Activated CD4-positive, alpha-beta T cell treated with anti-CD3 and anti-CD28 coated beads for 36 hours (primary cell): ENCODE measurements at regions not wholly inside any gene's neighbourhood (a gene's known extent, or its start where the extent isn't known, plus 50 kb on each side); places are given as distances from the start of the nearest gene placed in this dataset.

Source experiments
- ATAC-seq: fragments of 200-7000 bp; cut with Tn5 transposase; one replicate; pipeline ENCODE4 v1.10.0; 2021; ENCODE audit warnings: mild to moderate bottlenecking, moderate library complexity
- CTCF ChIA-PET: fragments of 350-600 bp; sonication (Branson Sonifier 250); formaldehyde crosslinking; loops from one replicate; lab custom pipeline; 2021; ENCODE audit warnings: antibody characterized with exemption; lab: Charles Lee
- POLR2A ChIA-PET: fragments of 350-600 bp; sonication (Branson Sonifier 250); formaldehyde crosslinking; loops from one replicate; lab custom pipeline; 2021; ENCODE audit warnings: antibody characterized with exemption, inconsistent platforms; lab: Charles Lee
- DNase-seq: peaks from one replicate; pipeline ENCODE4 v3.0.0-alpha.2; 2020
- H3K27ac Mint-ChIP-seq: one replicate; pipeline ENCODE4 v1.8.0; 2021; ENCODE audit warnings: mixed read lengths
- H3K27me3 Mint-ChIP-seq: one replicate; pipeline ENCODE4 v1.8.0; 2021; ENCODE audit warnings: mixed read lengths
- H3K36me3 Mint-ChIP-seq: one replicate; pipeline ENCODE4 v1.8.0; 2021; ENCODE audit warnings: low read depth, mixed read lengths
- H3K4me1 Mint-ChIP-seq: one replicate; pipeline ENCODE4 v1.8.0; 2021; ENCODE audit warnings: mixed read lengths
- H3K4me3 Mint-ChIP-seq: one replicate; pipeline ENCODE4 v1.8.0; 2021; ENCODE audit warnings: mild to moderate bottlenecking, moderate library complexity, mixed read lengths
- H3K9me3 Mint-ChIP-seq: one replicate; pipeline ENCODE4 v1.8.0; 2021; ENCODE audit warnings: low read depth, mixed read lengths
- intact Hi-C, 2 experiments: fragments of 100-400 bp; cut with DNase I in 1 of 2; cut with micrococcal nuclease in 1 of 2; formaldehyde crosslinking; loops; one replicate each; pipeline versions ENCODE4 v1.14.2 to v1.15.1; 2022 to 2024; cut with DNase I, micrococcal nuclease

DNA sequence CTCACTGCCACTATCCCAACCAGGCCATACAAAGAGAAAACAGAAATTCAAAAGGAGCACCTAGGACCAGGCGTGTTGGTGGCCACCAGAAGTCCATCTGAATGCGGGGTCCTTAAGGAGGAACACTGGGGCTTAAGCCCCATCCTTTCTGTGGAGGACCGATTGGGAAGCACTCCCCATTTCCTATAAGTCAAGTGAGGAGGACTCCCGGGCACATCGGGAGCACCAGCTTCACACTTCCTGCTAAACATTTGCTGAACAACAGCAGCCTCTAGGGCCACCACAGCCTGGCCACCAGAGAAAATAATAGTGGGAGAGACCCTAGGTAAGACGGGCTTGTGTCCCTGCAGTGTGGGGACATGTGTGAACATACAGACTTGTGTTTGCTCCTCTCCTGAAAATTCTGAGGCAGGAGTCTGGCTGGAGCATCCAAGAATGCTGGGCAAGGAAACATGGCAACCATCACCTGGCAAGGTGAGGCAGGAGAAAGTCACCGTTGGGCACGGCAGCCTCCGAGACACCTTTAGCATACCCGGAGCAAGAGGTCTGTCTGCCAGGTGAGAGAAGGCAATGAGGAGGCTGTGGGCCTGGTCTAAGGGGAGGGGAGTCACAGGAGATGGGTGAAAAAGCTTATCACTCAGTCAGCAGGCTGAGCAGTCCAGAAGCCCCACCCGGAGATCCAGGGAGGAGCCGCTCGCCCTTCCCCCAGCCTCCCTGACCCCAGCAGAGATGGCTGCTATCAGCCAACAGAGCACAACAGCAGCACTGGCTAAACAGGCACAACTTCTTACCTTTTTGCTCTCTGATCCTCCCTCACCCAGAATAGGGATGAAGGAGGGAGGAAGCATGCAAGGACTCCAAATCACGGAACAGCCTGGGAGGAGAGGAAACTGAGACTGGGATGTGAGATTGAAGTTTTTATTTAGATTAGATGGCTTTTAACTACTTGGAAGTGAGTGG, 282.3 kb downstream of the EIPR1 start:
- POLR2A ChIA-PET = no interaction called here
- no peak for ATAC-seq

DNA sequence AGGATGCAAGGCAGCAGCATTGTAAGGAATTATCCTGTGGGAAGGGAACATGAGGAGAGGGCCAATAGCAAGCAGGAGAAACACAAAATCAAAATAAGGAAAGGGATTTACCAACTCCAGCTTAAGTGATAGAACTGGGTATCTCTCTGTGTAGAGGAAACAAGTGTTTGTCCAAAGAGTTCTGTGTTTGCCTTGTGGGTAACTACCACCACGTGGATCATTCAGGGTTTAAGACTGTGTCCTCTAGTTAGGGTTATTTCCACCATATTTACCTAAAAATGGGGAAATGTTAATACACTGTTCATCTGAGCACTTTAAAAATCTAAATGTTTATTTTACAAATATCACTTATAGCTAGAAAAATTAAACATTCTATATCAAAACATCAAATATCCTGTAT, 283.3 kb downstream of the EIPR1 start:
- ChIA-PET CTCF (no interaction called here), POLR2A (no interaction called here)
- ATAC-seq (no peak), DNase-seq (no peak)
- Mint-ChIP-seq H3K27ac (no peak overlapping the region), H3K9me3 (peaks cover 3% of the 10 kb centered on the region), H3K27me3 (peaks cover 19% of the 10 kb centered on the region), H3K36me3 (no peaks in the 10 kb centered on the region), H3K4me3 (no peak overlapping the region), H3K4me1 (peaks cover 8% of the 10 kb centered on the region)
- intact Hi-C loops = no loop called here

More for the DNA sequence above, 282.3 kb downstream of the EIPR1 start:
- no peaks in the 10 kb centered on the region for H3K9me3 Mint-ChIP-seq
- DNase-seq = no peak
- H3K27me3 Mint-ChIP-seq = peaks cover 19% of the 10 kb centered on the region
- H3K36me3 Mint-ChIP-seq = no peaks in the 10 kb centered on the region
- no peak overlapping the region for H3K4me3 Mint-ChIP-seq
- peaks cover 8% of the 10 kb centered on the region for H3K4me1 Mint-ChIP-seq
- intact Hi-C loops = no loop called here
- CTCF ChIA-PET = no interaction called here
- no peak overlapping the region for H3K27ac Mint-ChIP-seq

DNA sequence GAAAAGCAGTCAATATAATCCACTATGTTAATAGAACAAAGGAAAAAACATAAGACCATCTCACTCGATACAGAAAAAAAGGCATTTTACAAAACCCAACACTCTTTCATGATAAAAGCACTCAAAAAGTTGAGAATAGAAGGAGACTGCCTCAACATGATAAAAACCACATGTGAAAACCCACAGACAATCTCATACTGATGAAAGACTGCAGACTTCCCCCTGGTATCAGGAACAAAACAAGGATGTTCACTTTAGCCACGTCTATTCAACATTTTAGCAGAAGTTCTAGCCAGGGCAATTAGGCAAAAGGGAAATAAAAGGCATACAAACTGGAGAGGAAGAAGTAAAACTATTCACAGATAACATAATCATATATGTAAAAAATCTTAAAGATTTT, 285.9 kb downstream of the EIPR1 start:
- intact Hi-C loops = no loop called here
- Mint-ChIP-seq H3K4me3 (no peak overlapping the region), H3K27me3 (peaks cover 17% of the 10 kb centered on the region), H3K36me3 (no peaks in the 10 kb centered on the region), H3K9me3 (peaks cover 7% of the 10 kb centered on the region), H3K27ac (no peak overlapping the region), H3K4me1 (peaks cover 8% of the 10 kb centered on the region)
- DNase-seq = no peak
- ATAC-seq = no peak
- POLR2A ChIA-PET = no interaction called here
- CTCF ChIA-PET = no interaction called here

DNA sequence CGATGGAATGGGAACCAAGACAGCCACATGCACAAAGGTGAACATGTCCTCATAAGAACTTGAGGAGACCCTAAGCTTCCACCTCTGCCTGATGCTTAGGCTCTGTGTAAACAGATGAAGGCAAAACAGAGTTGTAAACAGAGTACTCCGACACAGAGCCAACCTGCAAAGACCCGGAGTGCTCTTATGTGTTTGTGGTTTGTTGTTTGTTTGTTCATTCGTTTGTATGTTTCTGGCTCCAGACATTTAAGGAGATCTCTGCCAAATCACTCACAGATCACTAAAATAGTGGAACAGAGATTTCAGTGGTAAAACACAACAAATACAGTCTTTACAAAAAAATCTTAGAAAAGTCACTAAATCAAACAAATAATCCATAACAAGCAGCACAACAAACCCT, 294.9 kb downstream of the EIPR1 start:
- H3K27ac Mint-ChIP-seq = no peak overlapping the region
- H3K36me3 Mint-ChIP-seq = no peaks in the 10 kb centered on the region
- H3K4me3 Mint-ChIP-seq = no peak overlapping the region
- intact Hi-C loops = no loop called here
- no peak for DNase-seq
- no peak for ATAC-seq
- POLR2A ChIA-PET = no interaction called here
- peaks cover 10% of the 10 kb centered on the region for H3K9me3 Mint-ChIP-seq
- CTCF ChIA-PET = no interaction called here
- peaks cover 34% of the 10 kb centered on the region for H3K27me3 Mint-ChIP-seq
- H3K4me1 Mint-ChIP-seq = no peaks in the 10 kb centered on the region

DNA sequence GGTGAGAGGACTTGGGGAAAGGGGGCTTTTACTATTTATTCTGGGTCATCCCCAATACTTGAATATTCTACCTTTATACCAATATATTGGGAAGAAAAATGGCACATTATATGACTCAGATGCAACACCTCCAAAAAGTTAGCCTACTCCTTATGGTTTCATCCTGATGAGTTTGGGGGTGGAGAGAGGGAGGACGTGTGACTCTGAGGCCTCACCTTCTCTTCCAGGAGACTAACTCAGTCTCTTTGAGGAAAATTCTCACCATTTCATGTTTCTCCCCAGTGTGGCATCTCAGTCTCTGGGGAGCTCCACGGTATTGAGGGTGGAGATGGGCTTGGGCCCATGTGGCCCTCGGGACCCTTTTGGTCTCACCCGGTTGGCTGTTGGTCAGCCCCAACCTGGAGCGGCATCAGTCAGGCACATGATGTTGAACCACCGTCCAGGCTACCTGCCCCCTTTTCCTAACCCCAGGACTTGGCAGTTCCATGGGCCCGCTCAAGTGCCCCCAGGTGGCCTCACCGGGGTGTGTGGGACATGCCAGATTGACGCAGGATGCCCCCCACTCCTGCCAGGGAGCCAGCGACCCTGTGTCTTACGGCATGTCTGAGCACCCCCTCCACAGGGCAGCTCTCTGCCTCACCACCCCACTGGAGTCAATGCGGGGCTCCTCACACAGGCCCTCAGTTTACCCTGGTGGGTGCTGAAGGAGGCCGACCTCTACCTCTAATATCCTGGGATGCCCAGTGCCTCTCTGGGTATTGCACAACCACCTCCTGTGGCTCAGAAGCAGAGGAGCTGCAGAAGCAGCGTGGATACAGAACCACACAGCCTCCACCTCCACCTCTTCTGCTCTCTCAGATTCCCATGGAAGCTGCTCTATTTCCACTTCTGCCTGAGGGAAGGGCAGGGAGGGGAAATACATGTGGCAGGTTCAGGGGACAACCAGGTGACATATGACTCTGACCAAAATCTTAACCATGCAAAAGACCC, 297.4 kb downstream of the EIPR1 start:
- no peak overlapping the region for H3K27ac Mint-ChIP-seq

DNA sequence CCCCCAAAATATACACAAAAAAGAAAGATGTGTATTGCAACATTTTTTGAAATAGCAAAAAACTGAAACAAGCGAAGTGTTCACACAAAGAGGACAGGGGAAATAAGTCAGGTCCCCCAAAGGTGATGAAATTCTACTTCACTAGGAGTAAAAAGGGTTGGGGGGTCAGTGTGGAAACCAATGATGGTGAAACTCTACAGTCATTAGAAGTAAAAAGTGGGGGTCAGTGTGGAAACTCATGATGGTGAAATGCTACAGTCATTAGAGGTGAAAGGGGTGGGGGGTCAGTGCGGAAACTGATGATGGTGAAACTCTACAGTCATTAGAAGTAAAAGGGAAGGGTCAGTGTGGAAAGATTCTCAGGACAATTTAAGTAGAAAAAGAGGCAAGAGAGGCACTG, 298.2 kb downstream of the EIPR1 start:
- Mint-ChIP-seq H3K27me3 (peaks cover 25% of the 10 kb centered on the region), H3K27ac (no peak overlapping the region), H3K36me3 (no peaks in the 10 kb centered on the region), H3K9me3 (peaks cover 4% of the 10 kb centered on the region), H3K4me1 (no peaks in the 10 kb centered on the region), H3K4me3 (no peak overlapping the region)
- POLR2A ChIA-PET = no interaction called here
- intact Hi-C loops = no loop called here
- no peak for DNase-seq
- ATAC-seq = no peak
- CTCF ChIA-PET = no interaction called here

More for the DNA sequence above, 297.4 kb downstream of the EIPR1 start:
- intact Hi-C loops = no loop called here
- ChIA-PET CTCF (no interaction called here), POLR2A (no interaction called here)
- DNase-seq (no peak), ATAC-seq (no peak)
- Mint-ChIP-seq H3K36me3 (no peaks in the 10 kb centered on the region), H3K4me3 (no peak overlapping the region), H3K4me1 (no peaks in the 10 kb centered on the region), H3K27me3 (peaks cover 28% of the 10 kb centered on the region), H3K9me3 (peaks cover 6% of the 10 kb centered on the region)

DNA sequence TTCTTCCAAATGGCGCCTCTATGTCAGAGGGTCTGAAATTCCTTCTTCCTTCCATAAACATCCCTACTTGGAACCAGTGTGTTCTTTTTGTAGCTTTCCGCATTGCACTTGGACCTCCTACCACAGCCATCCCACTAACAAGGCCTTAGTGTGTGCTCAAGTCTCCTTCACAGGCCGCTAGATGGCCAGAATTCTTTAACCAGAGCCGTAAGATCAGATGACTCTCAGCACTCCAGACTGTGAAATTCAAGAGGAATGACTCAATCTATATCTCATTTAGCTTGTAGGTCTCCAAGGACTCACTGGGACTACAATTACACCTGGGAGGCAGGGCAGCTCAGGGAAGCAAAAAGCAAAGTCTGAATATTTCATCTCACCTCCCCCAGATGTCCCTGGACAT, 298.9 kb downstream of the EIPR1 start:
- Mint-ChIP-seq H3K4me1 (no peaks in the 10 kb centered on the region), H3K27me3 (peaks cover 22% of the 10 kb centered on the region), H3K4me3 (no peak overlapping the region), H3K9me3 (peaks cover 1% of the 10 kb centered on the region), H3K36me3 (no peaks in the 10 kb centered on the region), H3K27ac (no peak overlapping the region)
- DNase-seq (no peak), ATAC-seq (no peak)
- POLR2A ChIA-PET = no interaction called here
- CTCF ChIA-PET = no interaction called here
- intact Hi-C loops = no loop called here

DNA sequence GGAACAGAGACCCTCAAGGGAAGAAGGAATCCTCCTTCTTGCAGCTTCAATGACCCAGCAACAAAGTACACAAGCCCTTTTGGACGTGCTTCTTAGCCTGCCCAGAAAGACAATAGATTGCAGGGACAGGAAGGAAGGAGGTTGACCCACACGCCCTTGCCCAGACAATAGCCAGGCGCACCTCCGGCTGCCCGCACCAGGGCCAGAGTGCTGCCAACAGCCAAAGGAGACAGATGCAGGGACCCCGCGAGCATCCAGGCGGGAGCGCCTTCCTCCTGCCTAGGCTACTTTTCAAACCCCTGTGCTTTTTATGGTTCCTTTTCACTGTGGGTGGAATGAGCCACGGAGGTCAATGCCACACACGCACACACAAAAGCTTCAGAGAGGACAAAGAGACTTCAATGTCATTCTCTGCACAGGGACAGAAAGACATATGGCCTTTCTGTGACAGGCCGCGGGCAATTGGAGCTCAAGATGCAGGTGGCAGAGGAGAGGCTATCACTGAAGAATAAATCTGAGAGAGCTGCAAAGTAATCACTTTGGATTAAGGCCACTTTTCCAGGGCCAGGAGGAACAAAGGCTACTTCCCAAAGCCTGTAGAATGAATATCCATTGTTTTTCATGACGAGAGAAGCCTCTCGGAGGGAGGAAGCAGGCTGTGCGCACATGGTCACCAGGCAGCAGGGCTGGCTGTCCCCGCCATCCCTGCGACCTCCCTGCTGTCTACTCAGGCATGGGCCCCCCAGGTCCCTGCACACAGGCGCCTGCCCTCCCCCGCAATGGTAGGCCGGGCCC, 300.6 kb downstream of the EIPR1 start:
- Mint-ChIP-seq H3K27ac (no peak overlapping the region), H3K4me3 (no peak overlapping the region), H3K36me3 (no peaks in the 10 kb centered on the region), H3K9me3 (no peaks in the 10 kb centered on the region), H3K27me3 (peaks cover 11% of the 10 kb centered on the region), H3K4me1 (no peaks in the 10 kb centered on the region)
- intact Hi-C loops = no loop called here
- no peak for DNase-seq
- no peak for ATAC-seq
- ChIA-PET CTCF (interaction anchor here (0.7 kb wide), 1 partner anchor 9 kb away, joined by 4 read pairs; no protein-coding TSS in a partner anchor), POLR2A (no interaction called here)

DNA sequence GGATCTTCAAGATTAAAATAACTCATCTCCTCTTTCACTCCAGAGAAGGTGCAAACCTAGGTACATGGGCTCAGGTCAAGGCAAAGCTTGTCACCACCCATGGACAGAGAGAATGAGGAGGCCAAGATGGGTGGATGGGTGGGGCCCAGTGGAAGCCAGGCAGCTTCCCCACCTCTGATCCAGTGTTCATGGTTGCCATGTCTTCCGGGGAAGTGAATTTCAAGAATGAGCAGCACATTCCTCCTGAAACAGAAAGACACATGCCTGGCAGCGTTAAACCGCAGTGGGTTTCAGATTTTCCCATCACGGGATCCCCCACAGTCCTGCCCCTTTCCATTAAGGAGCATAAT, 301.7 kb downstream of the EIPR1 start:
- H3K27me3 Mint-ChIP-seq = peaks cover 7% of the 10 kb centered on the region
- ChIA-PET CTCF (no interaction called here), POLR2A (no interaction called here)
- H3K9me3 Mint-ChIP-seq = no peaks in the 10 kb centered on the region
- ATAC-seq = no peak
- H3K36me3 Mint-ChIP-seq = no peaks in the 10 kb centered on the region
- no peak overlapping the region for H3K4me3 Mint-ChIP-seq
- H3K4me1 Mint-ChIP-seq = no peaks in the 10 kb centered on the region
- no peak overlapping the region for H3K27ac Mint-ChIP-seq
- intact Hi-C loops = no loop called here
- no peak for DNase-seq

DNA sequence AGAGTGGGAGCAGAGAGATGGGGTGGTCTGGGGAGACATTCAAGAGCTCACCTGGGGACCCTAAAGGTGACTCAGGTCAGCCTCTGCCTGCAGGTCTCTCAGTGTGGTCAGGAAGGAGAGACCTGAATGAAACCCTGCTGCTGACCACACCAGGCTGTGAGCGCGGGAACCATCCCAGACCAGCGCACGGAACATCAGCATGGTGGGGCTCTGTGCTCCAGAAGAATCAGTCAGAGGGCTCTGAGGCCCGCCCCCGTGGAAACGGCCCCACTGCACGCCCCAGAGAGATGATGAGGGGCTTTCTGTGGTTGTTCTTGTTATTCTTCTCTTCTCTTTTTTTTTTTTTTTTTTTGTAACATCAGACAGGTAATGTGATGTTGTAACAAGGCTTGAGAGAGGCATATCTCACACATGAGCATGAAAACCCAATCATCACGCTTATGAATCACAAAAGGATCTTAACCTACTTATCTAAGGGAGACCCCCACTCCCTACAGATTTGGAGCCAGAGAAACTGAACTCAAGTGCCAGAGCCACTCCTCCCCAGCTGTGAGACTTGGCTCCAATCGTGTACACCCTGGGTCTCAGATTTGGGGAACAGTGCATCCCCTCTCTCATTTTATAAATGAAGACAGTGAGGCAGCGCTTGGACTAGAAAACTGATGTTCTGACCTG, 302.2 kb downstream of the EIPR1 start:
- DNase-seq (no peak), ATAC-seq (no peak)
- H3K27ac Mint-ChIP-seq = no peak overlapping the region
- no peaks in the 10 kb centered on the region for H3K4me1 Mint-ChIP-seq
- H3K4me3 Mint-ChIP-seq = no peak overlapping the region
- H3K27me3 Mint-ChIP-seq = peaks cover 4% of the 10 kb centered on the region
- ChIA-PET CTCF (no interaction called here), POLR2A (no interaction called here)
- no peaks in the 10 kb centered on the region for H3K36me3 Mint-ChIP-seq
- intact Hi-C loops = no loop called here
- no peaks in the 10 kb centered on the region for H3K9me3 Mint-ChIP-seq

DNA sequence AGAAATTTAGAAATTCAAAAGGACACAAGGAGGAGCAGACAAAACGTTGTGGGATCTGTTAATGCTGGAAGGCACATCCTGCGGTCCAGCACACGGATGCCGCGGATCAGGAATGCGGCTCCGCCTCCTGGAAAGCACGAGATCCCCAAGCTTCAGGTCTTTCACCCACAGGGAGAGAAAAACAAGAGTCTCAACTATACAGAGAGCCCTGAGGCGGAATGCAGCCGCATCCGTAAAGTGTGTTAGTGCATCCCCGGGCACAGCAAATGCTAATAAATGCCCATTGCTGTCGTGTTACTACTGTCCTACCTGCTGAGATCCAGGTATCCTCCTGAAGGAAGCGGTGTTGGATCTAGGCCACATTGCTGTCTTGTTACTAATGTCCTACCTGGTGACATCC, 303.9 kb downstream of the EIPR1 start:
- no peaks in the 10 kb centered on the region for H3K9me3 Mint-ChIP-seq
- H3K27ac Mint-ChIP-seq = no peak overlapping the region
- H3K36me3 Mint-ChIP-seq = no peaks in the 10 kb centered on the region
- DNase-seq = no peak
- ATAC-seq = no peak
- intact Hi-C loops = no loop called here
- ChIA-PET CTCF (no interaction called here), POLR2A (no interaction called here)
- no peaks in the 10 kb centered on the region for H3K4me1 Mint-ChIP-seq
- H3K4me3 Mint-ChIP-seq = no peak overlapping the region
- H3K27me3 Mint-ChIP-seq = peaks cover 2% of the 10 kb centered on the region
